Body of pancreas (tissue), 4 donors: ENCODE measurements at regions not wholly inside any gene's neighbourhood (a gene's known extent, or its start where the extent isn't known, plus 50 kb on each side); places are given as distances from the start of the nearest gene placed in this dataset.

Experiments
- ATAC-seq: fragments of 150-250 bp; one replicate; pipeline ENCODE4 v1.9.1; 2016
- DNase-seq, 4 donors: peaks; one replicate each; pipeline ENCODE4 v3.0.0-alpha.2; 2019
- H3K27ac ChIP-seq, 4 donors: fragments of 200-600 bp; sonication (generic); 1 replicate in 3 of 4; 2 replicates in 1 of 4; pipeline versions ENCODE4 v1.5.1 to v1.6.1; 2016 to 2019; ENCODE audit warnings: mild to moderate bottlenecking in 1 of 4, mixed read lengths in 1 of 4, moderate library complexity in 1 of 4
- H3K27me3 ChIP-seq, 2 donors: fragments of 200-600 bp; sonication (generic); one replicate each; pipeline ENCODE4 v1.6.0; 2016; ENCODE audit warnings: mild to moderate bottlenecking in 1 of 2
- H3K36me3 ChIP-seq, 2 donors: fragments of 200-600 bp; sonication (generic); replicated peaks in 1 of 2; 2 replicates each; pipeline ENCODE4 v1.5.1; 2016; ENCODE audit warnings: low read depth in 2 of 2; ENCODE audit not compliant: insufficient read depth in 1 of 2
- H3K4me1 ChIP-seq: fragments of 200-600 bp; sonication (generic); one replicate; pipeline ENCODE4 v1.6.0; 2016
- H3K4me3 ChIP-seq, 2 donors: fragments of 200-600 bp; sonication (generic); 1 replicate in 1 of 2; 2 replicates in 1 of 2; pipeline ENCODE4 v1.5.1; 2016 to 2019
- H3K9me3 ChIP-seq, 3 donors: fragments of 200-600 bp; sonication (generic); 1 replicate in 2 of 3; 2 replicates in 1 of 3; pipeline ENCODE4 v1.5.1; 2016
- POLR2A ChIP-seq, 3 donors: fragments of 450-650 bp; IDR thresholded peaks; one replicate each; pipeline ENCODE4 v1.6.1; 2016; ENCODE audit warnings: antibody characterized with exemption in 3 of 3, mild to moderate bottlenecking in 2 of 3
- WGBS, 2 donors: methylation state at CpG; one replicate each; pipeline ENCODE4 v1.1.5; 2017; 5-methylcytosine and 5-hydroxymethylcytosine counted together
- intact Hi-C: fragments of 100-400 bp; cut with DNase I; formaldehyde crosslinking; loops from one replicate; pipeline ENCODE4 v1.15.1; 2023
- TF ChIP-seq, protein P1 (sequence below), 7 experiments: fragments of 450-650 bp in 4 of 7; fragments of 200-600 bp in 3 of 7; sonication (generic) in 3 of 7; IDR thresholded peaks; one replicate each; pipeline ENCODE4 v1.5.1; 2016 to 2019; ENCODE audit warnings: antibody characterized with exemption in 7 of 7

DNA sequence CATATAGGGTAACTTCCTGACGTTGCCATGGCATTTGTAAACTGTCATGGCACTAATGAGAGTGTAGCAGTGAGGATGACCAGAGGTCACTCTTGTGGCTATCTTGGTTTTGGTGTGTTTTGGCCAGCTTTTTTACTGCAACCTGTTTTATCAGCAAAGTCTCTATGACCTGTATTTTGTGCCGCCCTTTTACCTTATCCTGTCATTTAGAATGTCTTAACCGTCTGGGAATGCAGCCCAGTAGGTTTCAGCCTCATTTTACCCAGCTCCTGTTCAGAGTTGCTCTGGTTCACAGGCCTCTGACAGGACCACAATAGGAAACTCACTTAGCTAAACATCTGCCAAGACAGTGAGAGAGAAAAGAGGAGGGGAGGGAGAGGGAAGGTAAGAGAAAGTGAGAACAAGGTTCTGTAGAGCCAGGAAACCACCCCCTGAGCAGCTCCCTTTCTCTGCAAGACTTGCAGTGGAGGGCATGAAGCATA is 64.8 kb upstream of the PLEKHG3 start:
- DNase-seq (no peak), ATAC-seq (no peak)
- Histone ChIP-seq H3K9me3 (no peaks in the 10 kb centered on the region), H3K27me3 (no peaks in the 10 kb centered on the region), H3K27ac (no peak overlapping the region), H3K4me3 (no peak overlapping the region), H3K4me1 (peaks cover 8% of the 10 kb centered on the region), H3K36me3 (no peaks in the 10 kb centered on the region)
- TF ChIP-seq, protein P1, sequence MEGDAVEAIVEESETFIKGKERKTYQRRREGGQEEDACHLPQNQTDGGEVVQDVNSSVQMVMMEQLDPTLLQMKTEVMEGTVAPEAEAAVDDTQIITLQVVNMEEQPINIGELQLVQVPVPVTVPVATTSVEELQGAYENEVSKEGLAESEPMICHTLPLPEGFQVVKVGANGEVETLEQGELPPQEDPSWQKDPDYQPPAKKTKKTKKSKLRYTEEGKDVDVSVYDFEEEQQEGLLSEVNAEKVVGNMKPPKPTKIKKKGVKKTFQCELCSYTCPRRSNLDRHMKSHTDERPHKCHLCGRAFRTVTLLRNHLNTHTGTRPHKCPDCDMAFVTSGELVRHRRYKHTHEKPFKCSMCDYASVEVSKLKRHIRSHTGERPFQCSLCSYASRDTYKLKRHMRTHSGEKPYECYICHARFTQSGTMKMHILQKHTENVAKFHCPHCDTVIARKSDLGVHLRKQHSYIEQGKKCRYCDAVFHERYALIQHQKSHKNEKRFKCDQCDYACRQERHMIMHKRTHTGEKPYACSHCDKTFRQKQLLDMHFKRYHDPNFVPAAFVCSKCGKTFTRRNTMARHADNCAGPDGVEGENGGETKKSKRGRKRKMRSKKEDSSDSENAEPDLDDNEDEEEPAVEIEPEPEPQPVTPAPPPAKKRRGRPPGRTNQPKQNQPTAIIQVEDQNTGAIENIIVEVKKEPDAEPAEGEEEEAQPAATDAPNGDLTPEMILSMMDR (IDR thresholded peaks at IDR 0.05): no peak
- no peak for TF ChIP-seq POLR2A (IDR thresholded peaks at IDR 0.05)
- 14 to 24% methylated on average over 3 of the region's 3 CpGs for WGBS, 2 donors
- intact Hi-C loops: no loop called here

DNA sequence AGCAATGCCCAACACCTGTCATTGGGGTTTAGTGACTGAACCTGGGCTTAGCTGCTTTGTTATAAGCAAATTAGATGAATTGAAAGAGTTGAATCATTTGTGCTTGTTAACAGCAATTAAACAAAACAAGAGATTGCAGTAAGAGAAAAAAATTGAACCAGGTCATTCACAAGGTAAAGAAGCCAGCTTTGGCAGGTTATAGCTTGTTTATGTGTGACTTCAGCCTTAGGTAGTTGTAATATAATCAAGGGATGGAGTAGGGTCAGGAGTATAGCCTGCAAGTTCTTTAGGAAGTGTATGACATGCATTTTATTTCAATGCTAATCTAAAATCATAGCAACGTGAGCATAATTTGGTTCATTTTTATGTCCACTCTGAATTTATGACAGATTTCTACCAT is 63.4 kb upstream of the PLEKHG3 start:
- TF ChIP-seq, protein P1 (IDR thresholded peaks at IDR 0.05): no peak
- TF ChIP-seq POLR2A (IDR thresholded peaks at IDR 0.05): no peak
- H3K9me3 ChIP-seq: no peaks in the 10 kb centered on the region
- no peak for DNase-seq
- 90 to 100% methylated on average over 1 of the region's 1 CpG for WGBS, 2 donors
- ATAC-seq: no peak
- H3K27me3 ChIP-seq: no peaks in the 10 kb centered on the region
- H3K4me3 ChIP-seq: no peak overlapping the region
- no peak overlapping the region for H3K27ac ChIP-seq
- no peaks in the 10 kb centered on the region for H3K36me3 ChIP-seq
- intact Hi-C loops: no loop called here
- peaks cover 8% of the 10 kb centered on the region for H3K4me1 ChIP-seq

DNA sequence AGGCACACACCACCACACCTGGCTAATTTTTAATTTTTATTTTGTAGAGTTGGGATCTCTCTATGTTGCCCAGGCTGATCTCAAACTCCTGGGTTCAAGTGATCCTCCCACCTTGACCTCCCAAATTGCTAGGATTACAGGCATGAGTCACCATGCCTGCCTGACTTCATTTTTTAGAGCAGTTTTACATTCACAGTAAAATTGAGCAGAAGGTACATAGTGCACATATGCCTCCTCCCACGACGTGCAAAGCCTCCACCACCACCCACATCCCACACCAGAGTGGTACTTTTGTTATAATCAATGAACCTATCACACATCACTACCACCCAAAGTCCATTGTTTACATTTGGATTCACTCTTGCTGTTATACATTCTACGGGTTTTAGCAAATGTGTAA is 62.5 kb upstream of the PLEKHG3 start:
- Histone ChIP-seq H3K9me3 (no peaks in the 10 kb centered on the region), H3K4me1 (peaks cover 2% of the 10 kb centered on the region), H3K36me3 (no peaks in the 10 kb centered on the region), H3K4me3 (no peak overlapping the region), H3K27ac (no peak overlapping the region), H3K27me3 (no peaks in the 10 kb centered on the region)
- no peak for DNase-seq
- WGBS, 2 donors: 67 to 70% methylated on average over 3 of the region's 3 CpGs
- intact Hi-C loops: no loop called here
- no peak for ATAC-seq
- TF ChIP-seq POLR2A (IDR thresholded peaks at IDR 0.05): no peak
- TF ChIP-seq, protein P1 (IDR thresholded peaks at IDR 0.05): no peak

DNA sequence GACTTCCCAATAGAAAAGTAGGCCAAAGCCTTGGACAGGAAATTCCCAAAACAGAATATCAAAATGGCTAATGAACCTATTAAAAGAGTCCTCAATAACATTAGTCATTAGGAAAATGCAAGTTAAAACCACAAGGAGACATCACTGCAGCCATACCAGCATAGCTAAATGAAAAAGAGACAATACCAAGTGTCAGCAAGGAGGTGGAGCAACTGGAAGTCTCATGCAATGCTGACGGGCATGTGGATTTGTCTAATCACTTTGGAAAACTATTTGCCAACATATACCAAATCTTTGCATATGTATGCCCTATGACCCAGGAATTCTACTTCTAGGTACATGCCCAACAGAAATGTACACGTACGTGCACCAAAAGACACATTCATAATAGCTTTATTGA is 60.5 kb upstream of the PLEKHG3 start:
- Histone ChIP-seq H3K27me3 (no peaks in the 10 kb centered on the region), H3K27ac (no peak overlapping the region), H3K9me3 (no peaks in the 10 kb centered on the region), H3K4me3 (no peak overlapping the region), H3K36me3 (no peaks in the 10 kb centered on the region), H3K4me1 (peaks cover 10% of the 10 kb centered on the region)
- TF ChIP-seq, protein P1 (IDR thresholded peaks at IDR 0.05): no peak
- TF ChIP-seq POLR2A (IDR thresholded peaks at IDR 0.05): no peak
- ATAC-seq (no peak), DNase-seq (no peak)
- WGBS, 2 donors: 75 to 89% methylated on average over 3 of the region's 3 CpGs
- intact Hi-C loops: no loop called here

DNA sequence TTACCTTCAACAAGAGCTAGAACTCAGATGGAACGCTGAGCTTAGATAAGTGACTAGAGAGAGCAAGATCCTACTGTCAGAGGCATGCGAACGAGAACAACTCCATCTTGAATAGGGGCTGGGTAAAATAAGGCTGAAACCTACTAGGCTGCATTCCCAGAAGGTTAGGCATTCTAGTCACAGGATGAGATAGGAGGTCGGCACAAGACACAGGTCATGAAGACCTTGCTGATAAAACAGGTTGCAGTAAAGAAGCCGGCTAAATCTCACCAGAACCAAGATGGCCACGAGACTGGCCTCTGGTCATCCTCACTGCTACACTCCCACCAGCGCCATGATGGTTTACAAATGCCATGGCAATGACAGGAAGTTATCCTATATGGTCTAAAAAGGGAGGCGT is 59.6 kb upstream of the PLEKHG3 start:
- ATAC-seq (no peak), DNase-seq (no peak)
- Histone ChIP-seq H3K27ac (peak overlapping the region in 2 of 4 donors; percentile 58), H3K4me3 (no peak overlapping the region), H3K4me1 (peaks cover 12% of the 10 kb centered on the region), H3K36me3 (no peaks in the 10 kb centered on the region), H3K27me3 (no peaks in the 10 kb centered on the region), H3K9me3 (no peaks in the 10 kb centered on the region)
- intact Hi-C loops: no loop called here
- no peak for TF ChIP-seq POLR2A (IDR thresholded peaks at IDR 0.05)
- TF ChIP-seq, protein P1 (IDR thresholded peaks at IDR 0.05): no peak
- WGBS, 2 donors: 86 to 87% methylated on average over 8 of the region's 8 CpGs
